ENCODE measurements at regions not wholly inside any gene's neighbourhood (a gene's known extent, or its start where the extent isn't known, plus 50 kb on each side); places are given as distances from the start of the nearest gene placed in this dataset.

DNA sequence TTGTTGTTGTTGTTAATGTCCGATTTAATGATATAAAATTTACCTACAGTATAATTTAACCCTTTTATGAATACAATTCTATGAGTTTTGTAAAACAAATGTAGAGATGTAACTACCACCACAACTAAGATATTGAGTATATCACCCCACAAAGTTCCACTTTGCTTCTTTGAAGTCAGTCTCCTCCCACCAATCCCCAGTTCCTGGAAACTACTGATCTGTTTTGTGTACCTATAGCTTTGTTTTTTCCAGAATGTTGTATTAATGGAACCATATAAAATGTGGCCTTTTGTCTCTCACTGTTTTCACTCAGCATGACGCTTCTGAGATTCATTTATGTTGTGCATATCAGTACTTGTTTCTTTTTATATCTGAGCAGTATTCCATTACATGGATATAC lies 52.3 kb upstream of the FAM9C start:
- no peak for TF ChIP-seq ZFX (IDR thresholded peaks at IDR 0.05)
- TF ChIP-seq, protein P1, sequence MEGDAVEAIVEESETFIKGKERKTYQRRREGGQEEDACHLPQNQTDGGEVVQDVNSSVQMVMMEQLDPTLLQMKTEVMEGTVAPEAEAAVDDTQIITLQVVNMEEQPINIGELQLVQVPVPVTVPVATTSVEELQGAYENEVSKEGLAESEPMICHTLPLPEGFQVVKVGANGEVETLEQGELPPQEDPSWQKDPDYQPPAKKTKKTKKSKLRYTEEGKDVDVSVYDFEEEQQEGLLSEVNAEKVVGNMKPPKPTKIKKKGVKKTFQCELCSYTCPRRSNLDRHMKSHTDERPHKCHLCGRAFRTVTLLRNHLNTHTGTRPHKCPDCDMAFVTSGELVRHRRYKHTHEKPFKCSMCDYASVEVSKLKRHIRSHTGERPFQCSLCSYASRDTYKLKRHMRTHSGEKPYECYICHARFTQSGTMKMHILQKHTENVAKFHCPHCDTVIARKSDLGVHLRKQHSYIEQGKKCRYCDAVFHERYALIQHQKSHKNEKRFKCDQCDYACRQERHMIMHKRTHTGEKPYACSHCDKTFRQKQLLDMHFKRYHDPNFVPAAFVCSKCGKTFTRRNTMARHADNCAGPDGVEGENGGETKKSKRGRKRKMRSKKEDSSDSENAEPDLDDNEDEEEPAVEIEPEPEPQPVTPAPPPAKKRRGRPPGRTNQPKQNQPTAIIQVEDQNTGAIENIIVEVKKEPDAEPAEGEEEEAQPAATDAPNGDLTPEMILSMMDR (conservative IDR thresholded peaks at IDR 0.05): no peak
- H3K27ac ChIP-seq: no peak overlapping the region

- TF ChIP-seq, protein P1 (conservative IDR thresholded peaks at IDR 0.05): no peak
- TF ChIP-seq ZFX (IDR thresholded peaks at IDR 0.05): no peak
- H3K27ac ChIP-seq: no peak overlapping the region
Measured at GRCh38 chrX:13094828-13095341, 50.5 kb upstream of the FAM9C start.

DNA sequence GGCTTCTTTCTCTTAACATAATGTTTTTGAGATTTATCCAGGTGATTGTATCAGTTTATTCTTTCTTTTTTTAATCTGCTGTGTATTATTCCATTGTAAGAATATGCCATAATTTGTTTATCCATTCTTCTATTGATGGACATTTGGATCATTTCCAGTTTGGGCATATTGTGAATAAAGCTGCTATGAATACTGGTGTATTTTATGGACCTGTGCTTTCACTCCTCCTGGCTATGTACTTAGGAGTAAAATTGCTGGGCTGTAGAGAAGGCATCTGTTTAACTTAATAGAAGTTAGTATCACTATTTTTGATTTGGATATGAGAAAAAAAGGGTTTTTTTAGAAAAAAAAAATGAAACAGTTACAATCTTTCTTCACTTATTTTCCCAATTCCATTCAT lies 50.0 kb upstream of the FAM9C start:
- no peak for TF ChIP-seq ZFX (IDR thresholded peaks at IDR 0.05)
- TF ChIP-seq, protein P1 (conservative IDR thresholded peaks at IDR 0.05): no peak
- no peak overlapping the region for H3K27ac ChIP-seq
